Karpas-422 (cell line): ENCODE measurements at regions not wholly inside any gene's neighbourhood (a gene's known extent, or its start where the extent isn't known, plus 50 kb on each side); places are given as distances from the start of the nearest gene placed in this dataset.
A peak's percentile ranks its signal among the peaks of the same experiment; 100 is the strongest.
"Not testable (repeated sequence)": the region's sequence is repeated elsewhere in the genome, so short reads cannot be mapped to it uniquely, and the experiment has no call there.

Source experiments
- DNase-seq: peaks from one replicate; pipeline ENCODE4 v3.0.0-alpha.2; 2015
- H2AFZ ChIP-seq: fragments of 200-600 bp; sonication (generic); 2 replicates; pipeline ENCODE4 v1.6.1; 2014; ENCODE audit warnings: antibody characterized with exemption, low read length, mixed read lengths
- H3K27ac ChIP-seq: fragments of 200-600 bp; sonication (generic); 2 replicates; pipeline ENCODE4 v1.5.1; 2014; ENCODE audit warnings: mild to moderate bottlenecking, low read length, moderate library complexity
- H3K27me3 ChIP-seq: fragments of 200-600 bp; sonication (generic); 2 replicates; pipeline ENCODE4 v1.6.1; 2014; ENCODE audit warnings: low read length, mixed read lengths
- H3K36me3 ChIP-seq: fragments of 200-600 bp; sonication (generic); 2 replicates; pipeline ENCODE4 v1.6.1; 2014; ENCODE audit warnings: low read length, mixed read lengths; ENCODE audit not compliant: insufficient read depth
- H3K4me1 ChIP-seq: fragments of 200-600 bp; sonication (generic); 2 replicates; pipeline ENCODE4 v1.6.1; 2014; ENCODE audit warnings: mild to moderate bottlenecking, low read length, mixed read lengths
- H3K4me2 ChIP-seq: fragments of 200-600 bp; sonication (generic); 2 replicates; pipeline ENCODE4 v1.6.1; 2014; ENCODE audit warnings: low read length, low read depth, mild to moderate bottlenecking; ENCODE audit not compliant: poor library complexity, severe bottlenecking
- H3K4me3 ChIP-seq: fragments of 200-600 bp; sonication (generic); 2 replicates; pipeline ENCODE4 v1.5.1; 2014; ENCODE audit warnings: mild to moderate bottlenecking, antibody characterized with exemption, low read length, mixed read lengths
- H3K79me2 ChIP-seq: fragments of 200-600 bp; sonication (generic); 2 replicates; pipeline ENCODE4 v1.6.1; 2014; ENCODE audit warnings: mild to moderate bottlenecking, low read length, mixed read lengths
- H3K9ac ChIP-seq: fragments of 200-600 bp; sonication (generic); 2 replicates; pipeline ENCODE4 v1.6.0; 2014; ENCODE audit warnings: low read length
- H3K9me2 ChIP-seq: fragments of 200-600 bp; sonication (generic), shearing (Covaris generic); replicated peaks from 2 replicates; pipeline ENCODE4 v1.6.0; 2014; ENCODE audit warnings: mild to moderate bottlenecking, low read length, moderate library complexity; ENCODE audit not compliant: insufficient read depth
- H3K9me3 ChIP-seq: fragments of 300-700, 200-600 bp; sonication (generic); 2 replicates; pipeline ENCODE4 v1.6.1; 2014; ENCODE audit warnings: low read length, mixed read lengths
- H4K20me1 ChIP-seq: fragments of 200-600 bp; sonication (generic); 2 replicates; pipeline ENCODE4 v1.6.1; 2014; ENCODE audit warnings: mild to moderate bottlenecking, antibody characterized with exemption, low read length, low read depth; ENCODE audit not compliant: insufficient read depth

- H2AFZ ChIP-seq, DNase-seq: not testable (repeated sequence)
These were observed 75.1 kb downstream of the LYZL1 start for GRCh38 chr10:29363930-29364329.

GRCh38 chr10:29366206-29366605 lies 77.3 kb downstream of the LYZL1 start:
- not testable (repeated sequence) for H3K4me1 ChIP-seq, H3K9ac ChIP-seq, H3K4me3 ChIP-seq

More at GRCh38 chr10:29363930-29364329, 75.1 kb downstream of the LYZL1 start:
- not testable (repeated sequence) for H3K4me1 ChIP-seq, H3K9me3 ChIP-seq, H3K79me2 ChIP-seq, H3K36me3 ChIP-seq, H3K4me2 ChIP-seq, H3K4me3 ChIP-seq, H3K9ac ChIP-seq, H3K27ac ChIP-seq, H3K27me3 ChIP-seq, H4K20me1 ChIP-seq, H3K9me2 ChIP-seq

GRCh38 chr10:29369419-29369818 lies 80.5 kb downstream of the LYZL1 start:
- no peaks in the 10 kb centered on the region for H3K79me2 ChIP-seq
- no peak overlapping the region for H3K27ac ChIP-seq
- no peak overlapping the region for H3K4me3 ChIP-seq
- H4K20me1 ChIP-seq, result no peaks in the 10 kb centered on the region
- DNase-seq, result no peak
- no peaks in the 10 kb centered on the region for H3K4me1 ChIP-seq
- no peak overlapping the region for H3K9ac ChIP-seq
- no peak overlapping the region for H2AFZ ChIP-seq
- no peaks in the 10 kb centered on the region for H3K27me3 ChIP-seq
- H3K9me2 ChIP-seq, result no peaks in the 10 kb centered on the region
- H3K9me3 ChIP-seq, result no peaks in the 10 kb centered on the region
- no peak overlapping the region for H3K4me2 ChIP-seq
- H3K36me3 ChIP-seq, result no peaks in the 10 kb centered on the region

More at GRCh38 chr10:29366206-29366605, 77.3 kb downstream of the LYZL1 start:
- H3K4me2 ChIP-seq, DNase-seq, H3K27me3 ChIP-seq, H3K36me3 ChIP-seq, H3K9me3 ChIP-seq, H3K79me2 ChIP-seq, H3K9me2 ChIP-seq, H4K20me1 ChIP-seq, H2AFZ ChIP-seq, H3K27ac ChIP-seq: not testable (repeated sequence)

- DNase-seq, result no peak
- H3K27me3 ChIP-seq, result no peaks in the 10 kb centered on the region
- H3K9ac ChIP-seq, result no peak overlapping the region
- H3K27ac ChIP-seq, result no peak overlapping the region
- no peak overlapping the region for H3K4me3 ChIP-seq
- H3K4me2 ChIP-seq, result no peak overlapping the region
- H2AFZ ChIP-seq, result no peak overlapping the region
- H3K79me2 ChIP-seq, result no peaks in the 10 kb centered on the region
- no peaks in the 10 kb centered on the region for H3K4me1 ChIP-seq
- no peaks in the 10 kb centered on the region for H3K36me3 ChIP-seq
- no peaks in the 10 kb centered on the region for H3K9me2 ChIP-seq
- no peaks in the 10 kb centered on the region for H3K9me3 ChIP-seq
- H4K20me1 ChIP-seq, result no peaks in the 10 kb centered on the region
These were observed 81.5 kb downstream of the LYZL1 start for GRCh38 chr10:29370097-29371092.

GRCh38 chr10:29372920-29373319 lies 84.0 kb downstream of the LYZL1 start:
- H3K27me3 ChIP-seq, result no peaks in the 10 kb centered on the region
- no peaks in the 10 kb centered on the region for H3K9me2 ChIP-seq

GRCh38 chr10:29374162-29374561 lies 85.3 kb downstream of the LYZL1 start:
- no peaks in the 10 kb centered on the region for H4K20me1 ChIP-seq
- no peaks in the 10 kb centered on the region for H3K27me3 ChIP-seq
- no peaks in the 10 kb centered on the region for H3K4me1 ChIP-seq
- no peaks in the 10 kb centered on the region for H3K9me2 ChIP-seq
- no peak overlapping the region for H3K4me3 ChIP-seq
- H3K79me2 ChIP-seq, result no peaks in the 10 kb centered on the region
- no peaks in the 10 kb centered on the region for H3K9me3 ChIP-seq
- no peaks in the 10 kb centered on the region for H3K36me3 ChIP-seq
- no peak overlapping the region for H3K27ac ChIP-seq
- H3K9ac ChIP-seq, result no peak overlapping the region
- no peak overlapping the region for H2AFZ ChIP-seq
- no peak overlapping the region for H3K4me2 ChIP-seq
- no peak for DNase-seq

More at GRCh38 chr10:29372920-29373319, 84.0 kb downstream of the LYZL1 start:
- Histone ChIP-seq H3K4me1 (no peaks in the 10 kb centered on the region), H3K36me3 (no peaks in the 10 kb centered on the region), H3K27ac (no peak overlapping the region), H3K4me2 (no peak overlapping the region), H4K20me1 (no peaks in the 10 kb centered on the region), H3K9ac (no peak overlapping the region), H3K4me3 (no peak overlapping the region), H3K79me2 (no peaks in the 10 kb centered on the region), H2AFZ (no peak overlapping the region), H3K9me3 (no peaks in the 10 kb centered on the region)
- no peak for DNase-seq

GRCh38 chr10:29375888-29376287 lies 87.0 kb downstream of the LYZL1 start:
- no peak for DNase-seq
- Histone ChIP-seq H3K36me3 (no peaks in the 10 kb centered on the region), H3K27me3 (no peaks in the 10 kb centered on the region), H3K9ac (no peak overlapping the region), H3K9me2 (no peaks in the 10 kb centered on the region), H3K27ac (no peak overlapping the region), H3K4me2 (no peak overlapping the region), H3K4me3 (no peak overlapping the region), H3K79me2 (no peaks in the 10 kb centered on the region), H3K4me1 (no peaks in the 10 kb centered on the region), H4K20me1 (no peaks in the 10 kb centered on the region), H2AFZ (no peak overlapping the region), H3K9me3 (no peaks in the 10 kb centered on the region)

- H3K4me1 ChIP-seq, result no peaks in the 10 kb centered on the region
- H3K36me3 ChIP-seq, result no peaks in the 10 kb centered on the region
- no peak overlapping the region for H3K4me2 ChIP-seq
- no peak overlapping the region for H3K9ac ChIP-seq
- no peaks in the 10 kb centered on the region for H3K9me3 ChIP-seq
- no peaks in the 10 kb centered on the region for H4K20me1 ChIP-seq
- peak; percentile 59 for DNase-seq
- no peaks in the 10 kb centered on the region for H3K9me2 ChIP-seq
- no peak overlapping the region for H3K27ac ChIP-seq
- H3K79me2 ChIP-seq, result no peaks in the 10 kb centered on the region
- H2AFZ ChIP-seq, result no peak overlapping the region
- no peak overlapping the region for H3K4me3 ChIP-seq
- H3K27me3 ChIP-seq, result no peaks in the 10 kb centered on the region
These were observed 88.6 kb downstream of the LYZL1 start for GRCh38 chr10:29377333-29377961.
